Calu3 (cell line): ENCODE measurements at regions not wholly inside any gene's neighbourhood (a gene's known extent, or its start where the extent isn't known, plus 50 kb on each side); places are given as distances from the start of the nearest gene placed in this dataset.

ENCODE experiments used
- BruUV-seq: library from RNA; stranded (reverse); fragments of 400-500 nt; replicated peaks from 2 replicates; lab custom pipeline; 2021; lab: Mats Ljungman, UMichigan
- CTCF ChIA-PET: fragments of 300-600 bp; sonication (Branson Sonifier 250); formaldehyde crosslinking; loops from one replicate; lab custom pipeline; 2022; ENCODE audit warnings: antibody characterized with exemption; lab: Charles Lee
- DNase-seq: peaks from one replicate; pipeline ENCODE4 v3.0.0; 2022
- H3K27ac Mint-ChIP-seq: one replicate; pipeline ENCODE4 v1.8.0; 2022; ENCODE audit warnings: mixed read lengths; ENCODE audit not compliant: unreplicated experiment
- H3K27me3 Mint-ChIP-seq: one replicate; pipeline ENCODE4 v1.8.0; 2022; ENCODE audit warnings: mixed read lengths; ENCODE audit not compliant: unreplicated experiment
- H3K36me3 Mint-ChIP-seq: one replicate; pipeline ENCODE4 v1.8.0; 2022; ENCODE audit warnings: mild to moderate bottlenecking, moderate library complexity, mixed read lengths; ENCODE audit not compliant: insufficient read depth, unreplicated experiment
- H3K4me1 Mint-ChIP-seq: one replicate; pipeline ENCODE4 v1.8.0; 2022; ENCODE audit warnings: mild to moderate bottlenecking, low read depth, mixed read lengths; ENCODE audit not compliant: unreplicated experiment
- H3K4me3 Mint-ChIP-seq: one replicate; pipeline ENCODE4 v1.8.0; 2022; ENCODE audit warnings: mild to moderate bottlenecking, low read depth, moderate library complexity, mixed read lengths; ENCODE audit not compliant: unreplicated experiment
- H3K9me3 Mint-ChIP-seq: one replicate; pipeline ENCODE4 v1.8.0; 2022; ENCODE audit warnings: low read depth, mixed read lengths; ENCODE audit not compliant: unreplicated experiment
- intact Hi-C: fragments of 100-400 bp; cut with micrococcal nuclease; formaldehyde crosslinking; loops from one replicate; pipeline ENCODE4 v1.10.0; 2022; ENCODE audit not compliant: unreplicated experiment
- TF ChIP-seq, protein P1 (sequence below): fragments of 200-600 bp; IDR thresholded peaks from one replicate; pipeline ENCODE4 v1.8.0; 2022; ENCODE audit warnings: antibody characterized with exemption; ENCODE audit not compliant: unreplicated experiment

DNA sequence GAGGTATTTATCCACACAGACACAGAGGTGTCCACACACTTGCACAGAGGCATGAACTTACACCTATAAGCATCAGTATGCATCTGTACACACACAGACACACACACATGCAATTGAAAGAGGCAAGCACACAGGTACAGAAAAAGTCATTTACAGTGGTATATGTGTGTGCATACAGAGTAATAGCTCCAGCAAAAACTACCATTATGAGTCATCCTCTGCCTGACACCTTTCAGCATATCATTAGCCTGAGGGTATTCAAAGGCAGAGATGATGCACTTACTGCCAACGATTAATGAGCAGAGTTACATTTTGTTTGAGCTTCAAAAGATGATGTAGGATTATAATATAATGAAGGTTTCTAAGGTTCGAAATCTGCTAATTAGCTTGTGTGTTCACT is 100.3 kb upstream of the TPRG1 start:
- Mint-ChIP-seq H3K27me3 (no peaks in the 10 kb centered on the region), H3K4me1 (no peaks in the 10 kb centered on the region), H3K9me3 (peaks cover 7% of the 10 kb centered on the region), H3K27ac (no peak overlapping the region), H3K36me3 (no peaks in the 10 kb centered on the region), H3K4me3 (no peak overlapping the region)
- TF ChIP-seq, protein P1, sequence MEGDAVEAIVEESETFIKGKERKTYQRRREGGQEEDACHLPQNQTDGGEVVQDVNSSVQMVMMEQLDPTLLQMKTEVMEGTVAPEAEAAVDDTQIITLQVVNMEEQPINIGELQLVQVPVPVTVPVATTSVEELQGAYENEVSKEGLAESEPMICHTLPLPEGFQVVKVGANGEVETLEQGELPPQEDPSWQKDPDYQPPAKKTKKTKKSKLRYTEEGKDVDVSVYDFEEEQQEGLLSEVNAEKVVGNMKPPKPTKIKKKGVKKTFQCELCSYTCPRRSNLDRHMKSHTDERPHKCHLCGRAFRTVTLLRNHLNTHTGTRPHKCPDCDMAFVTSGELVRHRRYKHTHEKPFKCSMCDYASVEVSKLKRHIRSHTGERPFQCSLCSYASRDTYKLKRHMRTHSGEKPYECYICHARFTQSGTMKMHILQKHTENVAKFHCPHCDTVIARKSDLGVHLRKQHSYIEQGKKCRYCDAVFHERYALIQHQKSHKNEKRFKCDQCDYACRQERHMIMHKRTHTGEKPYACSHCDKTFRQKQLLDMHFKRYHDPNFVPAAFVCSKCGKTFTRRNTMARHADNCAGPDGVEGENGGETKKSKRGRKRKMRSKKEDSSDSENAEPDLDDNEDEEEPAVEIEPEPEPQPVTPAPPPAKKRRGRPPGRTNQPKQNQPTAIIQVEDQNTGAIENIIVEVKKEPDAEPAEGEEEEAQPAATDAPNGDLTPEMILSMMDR = no peak
- intact Hi-C loops = no loop called here
- BruUV-seq = no TSS peak
- no peak for DNase-seq
- CTCF ChIA-PET = no interaction called here

DNA sequence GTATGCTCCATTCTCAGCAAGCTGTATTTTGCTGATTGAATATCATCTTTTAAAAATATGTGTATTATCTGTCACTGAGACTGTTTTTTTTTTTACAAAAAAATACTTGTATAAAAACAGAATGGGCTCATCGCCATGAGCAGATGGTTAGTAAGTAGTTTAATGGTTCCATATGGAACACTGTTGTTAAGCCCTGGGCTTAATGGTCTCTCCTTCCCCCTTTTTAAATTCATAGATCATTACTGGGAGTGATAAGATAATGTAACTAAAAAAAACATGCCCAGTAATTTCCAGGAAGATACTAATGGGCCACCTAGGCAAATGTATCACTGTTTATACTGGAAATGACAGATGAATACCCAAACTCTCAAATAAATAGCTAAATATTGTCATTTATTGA is 95.3 kb upstream of the TPRG1 start:
- DNase-seq = no peak
- no peaks in the 10 kb centered on the region for H3K9me3 Mint-ChIP-seq
- no peaks in the 10 kb centered on the region for H3K4me1 Mint-ChIP-seq
- H3K36me3 Mint-ChIP-seq = no peaks in the 10 kb centered on the region
- intact Hi-C loops = no loop called here
- no TSS peak for BruUV-seq
- CTCF ChIA-PET = no interaction called here
- H3K4me3 Mint-ChIP-seq = no peak overlapping the region
- TF ChIP-seq, protein P1 = no peak
- H3K27me3 Mint-ChIP-seq = no peaks in the 10 kb centered on the region
- H3K27ac Mint-ChIP-seq = no peak overlapping the region

DNA sequence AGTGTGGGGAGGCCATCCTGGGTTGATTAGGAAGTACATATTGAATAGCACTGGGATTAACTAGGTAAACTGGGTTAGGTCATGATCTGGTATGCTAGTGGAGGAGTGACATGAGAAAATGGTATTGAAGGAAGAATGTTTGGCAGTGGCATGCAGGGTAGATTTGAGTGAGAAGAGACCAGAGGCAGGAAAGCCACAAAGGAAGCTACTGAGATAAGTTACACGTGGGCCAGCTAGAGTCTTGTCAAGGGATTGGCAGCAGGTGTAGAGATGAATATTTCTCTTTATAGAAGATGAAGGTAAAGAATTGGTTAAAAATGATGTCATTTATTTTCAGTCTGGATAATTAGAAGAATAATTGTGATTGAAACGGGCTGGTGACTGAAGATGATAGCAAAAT is 91.0 kb upstream of the TPRG1 start:
- CTCF ChIA-PET = interaction anchor here (0.6 to 1.6 kb wide), 2 partner anchors 9 to 868 kb away, joined by 3 read pairs; no protein-coding TSS in a partner anchor
- no TSS peak for BruUV-seq
- no peaks in the 10 kb centered on the region for H3K27me3 Mint-ChIP-seq
- H3K4me3 Mint-ChIP-seq = no peak overlapping the region
- intact Hi-C loops = no loop called here
- H3K9me3 Mint-ChIP-seq = no peaks in the 10 kb centered on the region
- no peak for DNase-seq
- H3K27ac Mint-ChIP-seq = no peak overlapping the region
- TF ChIP-seq, protein P1 = no peak
- H3K36me3 Mint-ChIP-seq = no peaks in the 10 kb centered on the region
- no peaks in the 10 kb centered on the region for H3K4me1 Mint-ChIP-seq

DNA sequence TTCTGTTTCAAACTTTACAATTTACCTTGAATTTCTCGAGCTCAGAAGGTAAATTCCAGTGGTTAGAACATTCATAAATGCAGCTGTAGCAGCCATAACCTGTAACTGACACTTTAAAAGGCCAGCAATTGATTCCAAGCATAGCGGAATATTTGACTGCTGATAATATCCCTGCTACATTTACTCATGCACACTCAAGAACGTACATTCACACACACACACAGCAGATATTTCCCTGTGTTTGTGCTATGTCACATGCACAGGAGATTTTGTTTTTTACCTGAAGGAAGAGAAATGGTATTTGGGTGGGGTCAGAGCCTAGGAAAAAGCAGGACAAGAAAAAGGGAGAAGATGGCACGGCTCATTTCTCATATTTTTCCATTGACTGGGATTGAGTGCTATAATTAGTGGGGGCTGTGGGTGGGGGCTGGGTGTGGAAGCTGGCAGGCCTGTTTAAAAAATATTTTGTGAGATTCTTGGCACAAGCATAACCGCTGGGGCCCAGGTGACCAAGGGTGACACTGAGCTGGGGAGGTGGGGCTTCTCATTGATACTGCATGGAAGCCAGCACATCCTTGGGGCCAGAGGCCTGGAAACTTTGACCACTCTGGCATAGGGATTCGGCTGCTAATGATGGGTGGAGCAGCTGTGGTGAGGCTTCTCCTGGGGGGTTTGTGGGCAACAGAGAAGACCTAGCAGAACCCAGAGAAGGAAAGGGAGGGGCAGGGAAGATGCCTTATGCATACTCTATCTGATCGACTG is 88.9 kb upstream of the TPRG1 start:
- TF ChIP-seq, protein P1 = no peak
- Mint-ChIP-seq H3K9me3 (no peaks in the 10 kb centered on the region), H3K4me3 (no peak overlapping the region), H3K4me1 (no peaks in the 10 kb centered on the region), H3K36me3 (no peaks in the 10 kb centered on the region), H3K27me3 (peaks cover 3% of the 10 kb centered on the region), H3K27ac (no peak overlapping the region)
- no TSS peak for BruUV-seq
- CTCF ChIA-PET = no interaction called here
- intact Hi-C loops = no loop called here
- no peak for DNase-seq
